A204.1 (cell line): ENCODE measurements at regions not wholly inside any gene's neighbourhood (a gene's known extent, or its start where the extent isn't known, plus 50 kb on each side); places are given as distances from the start of the nearest gene placed in this dataset.
"Not testable (repeated sequence)": the region's sequence is repeated elsewhere in the genome, so short reads cannot be mapped to it uniquely, and the experiment has no call there.

Experiments
- FAIRE-seq: peaks from 2 replicates; lab custom pipeline; 2012; peaks lifted over from hg19 to GRCh38; lab: Jason Lieb, UNC

DNA sequence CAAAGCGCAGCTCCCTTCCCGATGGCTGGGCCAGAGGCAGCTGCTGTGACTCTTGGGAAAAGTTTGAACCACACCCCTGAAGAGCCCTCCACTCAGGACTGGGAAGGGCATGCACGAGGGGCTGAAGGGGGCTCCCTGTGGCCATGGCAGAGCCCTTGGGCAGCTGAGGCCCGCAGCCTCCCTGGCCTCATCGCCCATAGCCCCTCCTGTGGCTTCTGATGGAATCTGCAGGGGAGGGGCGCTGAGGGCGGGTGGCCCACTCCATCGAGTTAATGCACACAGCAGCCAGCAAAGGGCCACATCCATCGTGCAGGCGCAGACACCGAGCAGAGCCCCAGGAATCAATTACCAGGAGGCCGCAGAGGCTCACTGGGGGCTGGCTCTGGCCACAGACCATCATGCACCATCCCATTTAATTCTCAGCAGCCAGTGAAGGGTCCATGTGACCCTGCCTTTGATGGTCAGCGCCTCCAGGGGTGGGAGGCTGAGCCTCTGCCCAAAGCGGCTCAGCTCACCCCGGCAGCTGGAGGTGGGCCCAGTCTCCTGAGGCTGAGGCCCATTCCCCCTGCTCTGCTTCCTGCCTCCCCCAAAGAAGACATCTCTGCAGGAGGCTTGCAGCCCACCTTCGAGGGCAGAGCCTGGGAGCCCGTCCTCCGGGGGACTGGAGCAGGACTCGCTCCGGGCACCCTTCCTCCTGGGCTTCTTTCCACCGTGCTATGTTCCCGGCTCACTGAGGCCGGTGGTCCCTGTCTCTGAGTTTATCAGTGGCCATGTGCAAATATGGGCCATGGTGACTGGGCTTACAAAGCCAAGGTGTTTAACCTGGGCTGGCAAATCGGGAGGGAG, 1410.2 kb downstream of the BRD1 start:
- no peak for FAIRE-seq

DNA sequence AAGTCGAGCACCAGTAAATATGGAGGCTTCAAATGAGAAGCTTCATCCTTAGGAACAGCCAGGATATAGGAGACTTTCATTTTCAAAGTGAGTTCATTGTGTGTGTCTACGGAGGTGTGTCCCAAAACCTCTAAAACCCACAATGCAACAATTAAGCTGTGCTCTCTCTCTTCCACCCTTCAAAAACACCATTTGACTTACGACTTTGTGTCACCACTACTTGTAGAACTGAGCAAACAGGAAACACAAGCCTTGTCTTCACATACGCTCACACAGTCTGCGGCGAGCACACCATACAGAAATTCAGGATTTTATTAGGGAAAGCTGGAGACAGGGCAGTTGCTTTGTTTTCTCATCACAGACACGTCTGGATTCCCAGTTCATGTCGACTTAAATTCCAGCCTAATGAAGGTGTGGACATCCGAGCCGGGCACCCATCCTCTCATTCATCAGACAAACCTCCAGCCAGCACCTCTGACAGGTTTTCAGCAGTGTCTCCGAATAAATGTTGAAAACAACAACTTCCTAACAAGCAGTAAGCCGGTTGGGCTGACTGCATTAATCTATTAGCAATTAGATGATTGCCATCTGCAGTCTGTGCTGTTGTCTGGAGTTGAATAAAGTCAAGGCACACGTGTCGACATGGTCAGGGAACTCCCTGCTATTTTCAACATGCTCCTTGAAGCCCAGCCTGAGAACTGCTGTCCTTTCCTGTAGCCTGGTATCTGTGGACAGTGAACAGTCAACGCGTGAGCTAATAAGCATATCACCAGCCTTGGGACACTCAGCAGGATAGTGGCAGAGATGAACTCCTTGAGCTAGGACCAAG, 1411.1 kb downstream of the BRD1 start:
- no peak for FAIRE-seq

DNA sequence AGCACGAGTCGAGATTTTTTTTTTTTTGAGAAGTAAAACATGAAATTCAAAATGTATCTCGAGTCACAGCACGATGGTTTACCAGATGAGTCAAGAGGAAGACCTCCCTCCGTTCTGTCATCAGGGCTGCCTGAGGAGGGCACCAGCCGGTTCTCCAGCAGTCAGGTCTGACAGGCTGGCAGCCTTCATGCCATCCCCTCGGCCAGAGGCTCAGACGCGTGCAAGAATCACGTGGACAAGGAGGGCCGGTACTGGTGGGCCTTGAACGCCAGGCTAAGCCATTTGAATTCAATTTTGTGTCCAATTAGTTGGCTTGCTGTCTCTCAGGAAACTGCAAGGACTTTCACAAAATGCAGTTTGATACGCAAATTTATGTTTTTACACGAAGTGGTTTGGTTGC, 1412.2 kb downstream of the BRD1 start:
- no peak for FAIRE-seq

DNA sequence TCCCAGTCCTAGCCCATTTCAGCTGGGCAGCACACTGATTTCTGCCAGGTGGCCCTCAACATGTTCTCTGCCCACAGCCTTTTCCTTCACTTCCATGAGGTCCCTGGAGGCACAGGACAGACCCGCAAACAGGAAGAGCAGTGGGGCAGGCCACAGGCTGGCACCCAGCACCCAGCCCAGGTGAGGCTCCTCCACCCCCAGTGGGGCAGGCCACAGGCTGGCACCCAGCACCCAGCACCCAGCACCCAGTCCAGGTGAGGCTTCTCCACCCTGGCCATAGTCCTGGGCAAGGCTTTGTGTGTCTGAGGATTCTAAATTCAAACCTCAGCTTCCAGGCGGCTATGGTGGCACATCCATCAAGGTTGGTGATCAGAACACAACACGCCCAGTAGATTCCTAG, 1413.0 kb downstream of the BRD1 start:
- FAIRE-seq = no peak

DNA sequence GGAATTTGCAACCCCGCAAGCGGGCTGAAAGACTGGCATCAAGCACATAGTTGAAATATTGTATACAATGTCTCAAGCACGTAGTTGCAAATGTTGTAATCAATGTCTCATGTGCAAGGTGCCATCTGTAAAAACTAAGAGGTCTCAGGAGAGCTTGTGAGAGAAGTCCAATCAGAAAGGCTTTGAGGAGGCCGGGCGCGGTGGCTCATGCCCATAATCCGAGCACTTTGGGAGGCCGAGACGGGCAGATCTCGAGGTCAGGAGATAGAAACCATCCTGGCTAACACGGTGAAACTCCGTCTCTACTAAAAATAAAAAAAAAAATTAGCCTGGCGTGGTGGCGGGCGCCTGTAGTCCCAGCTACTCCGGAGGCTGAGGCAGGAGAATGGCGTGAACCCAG, 1414.7 kb downstream of the BRD1 start:
- not testable (repeated sequence) for FAIRE-seq

DNA sequence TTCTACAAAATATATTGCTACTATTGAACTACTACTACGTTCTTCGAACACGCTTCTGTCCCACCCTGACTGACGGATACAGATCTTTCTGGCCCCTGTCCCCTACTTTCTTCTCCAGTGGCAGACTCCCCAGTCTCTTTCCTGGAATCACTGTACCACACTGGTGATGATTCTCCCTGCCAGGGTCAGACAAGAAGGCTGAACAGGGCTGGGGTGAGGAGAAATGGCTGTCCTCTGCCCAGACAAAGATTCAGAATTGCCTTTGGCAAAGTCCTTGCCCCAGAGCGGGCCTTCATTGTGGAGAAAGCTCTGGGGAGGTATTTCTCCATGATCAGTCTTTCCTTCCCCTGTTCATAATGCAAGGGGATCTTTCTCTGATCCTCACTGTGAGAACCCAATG, 1417.1 kb downstream of the BRD1 start:
- FAIRE-seq = no peak

DNA sequence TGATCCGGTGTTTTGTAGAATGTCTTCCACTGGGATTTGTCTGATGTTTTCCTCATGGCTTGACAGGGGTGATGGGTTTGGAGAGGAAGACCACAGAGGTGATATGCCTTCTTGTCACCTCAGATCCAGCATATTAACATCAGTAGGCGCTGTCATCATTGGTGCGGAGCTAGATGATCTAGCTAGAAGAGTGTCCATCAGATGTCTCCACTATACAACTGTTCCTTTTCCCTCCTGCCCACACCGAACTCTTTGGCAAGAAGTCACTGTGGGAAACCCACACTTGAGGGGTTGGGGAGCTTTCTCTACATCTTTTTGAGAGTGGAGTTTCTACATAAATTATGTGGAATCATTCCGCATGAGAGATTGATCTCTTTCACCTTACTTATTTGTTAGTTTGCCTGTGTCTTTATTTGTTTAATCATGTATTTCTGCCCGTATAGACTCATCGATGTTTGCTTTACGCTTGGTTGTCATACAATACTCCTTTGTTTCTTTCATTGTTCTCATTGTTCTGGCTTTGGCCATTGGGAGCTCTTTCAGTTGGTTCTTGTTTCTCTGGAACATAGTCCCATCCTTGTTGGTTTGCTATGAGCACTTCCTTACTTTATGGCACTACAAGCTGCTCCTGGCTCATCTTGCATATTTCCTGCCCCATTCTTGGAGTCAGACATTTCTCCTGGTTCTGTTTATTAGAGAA, 1420.3 kb downstream of the BRD1 start:
- no peak for FAIRE-seq

DNA sequence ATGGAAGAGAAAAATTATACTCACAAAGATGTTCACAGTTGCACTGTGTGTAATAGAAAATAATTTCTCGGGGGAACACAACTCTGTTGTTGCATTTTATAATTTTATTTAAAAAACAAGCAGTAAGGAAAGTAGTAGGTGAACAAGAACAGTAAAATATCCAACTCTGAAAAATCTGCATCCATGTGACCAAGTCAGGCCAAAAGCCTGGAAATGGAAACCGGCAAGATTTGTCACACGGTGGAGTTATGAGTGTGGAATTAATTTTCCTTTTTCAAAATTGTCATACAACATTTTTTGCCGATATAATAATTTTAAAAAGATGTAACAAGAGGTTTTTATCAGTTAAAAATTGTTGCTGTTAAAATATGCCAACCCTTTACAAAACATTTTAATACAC, 1421.5 kb downstream of the BRD1 start:
- no peak for FAIRE-seq

DNA sequence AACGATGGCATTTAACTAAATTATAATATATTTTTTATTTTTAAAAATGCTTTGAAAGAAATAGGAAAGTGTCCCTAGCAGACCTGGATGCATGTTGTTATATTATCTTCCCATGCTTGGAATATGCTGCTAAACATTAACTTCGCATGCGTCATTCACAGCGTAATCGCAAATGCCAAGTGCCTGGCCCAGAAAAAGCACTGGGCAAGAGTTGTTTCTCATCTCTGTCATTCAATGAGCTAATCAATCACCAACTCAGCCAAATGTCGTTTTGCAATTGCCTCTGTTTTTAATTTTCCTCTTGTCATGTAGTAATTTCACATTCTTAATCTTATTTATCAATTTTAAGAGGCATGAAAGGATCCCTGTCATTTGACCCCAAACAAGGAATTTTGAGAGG, 1421.9 kb downstream of the BRD1 start:
- FAIRE-seq = no peak

DNA sequence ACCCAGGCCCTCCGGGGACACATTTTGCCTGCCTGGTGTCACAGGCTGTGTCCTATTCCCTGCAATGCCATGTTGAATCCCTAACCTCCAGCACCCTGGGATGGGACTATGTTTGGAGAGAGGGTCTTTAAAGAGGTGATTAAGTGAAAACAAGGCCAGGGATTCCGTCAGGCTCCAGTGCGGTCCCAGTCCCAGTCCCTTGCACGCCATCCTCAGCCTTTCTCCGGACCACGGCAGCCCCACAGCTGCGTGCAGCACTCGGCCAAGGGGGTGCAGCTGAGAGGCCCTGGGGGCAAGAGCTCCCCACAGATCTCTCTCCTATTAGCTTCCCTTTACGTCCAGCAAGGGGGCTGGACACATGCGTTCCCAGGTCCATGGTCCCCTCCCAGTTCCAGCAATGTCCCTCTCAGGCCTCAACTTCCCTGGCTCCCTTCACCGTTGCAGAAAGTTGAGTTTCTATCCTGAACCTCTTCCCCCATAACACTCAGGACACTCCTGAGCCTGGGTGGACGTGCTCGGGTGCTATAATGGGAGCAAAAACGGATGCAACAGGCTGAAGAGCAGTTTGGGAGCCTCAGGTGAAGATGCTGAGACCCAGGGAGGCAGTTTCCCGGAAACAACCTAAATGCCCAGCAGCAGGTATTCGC, 1422.7 kb downstream of the BRD1 start:
- no peak for FAIRE-seq

DNA sequence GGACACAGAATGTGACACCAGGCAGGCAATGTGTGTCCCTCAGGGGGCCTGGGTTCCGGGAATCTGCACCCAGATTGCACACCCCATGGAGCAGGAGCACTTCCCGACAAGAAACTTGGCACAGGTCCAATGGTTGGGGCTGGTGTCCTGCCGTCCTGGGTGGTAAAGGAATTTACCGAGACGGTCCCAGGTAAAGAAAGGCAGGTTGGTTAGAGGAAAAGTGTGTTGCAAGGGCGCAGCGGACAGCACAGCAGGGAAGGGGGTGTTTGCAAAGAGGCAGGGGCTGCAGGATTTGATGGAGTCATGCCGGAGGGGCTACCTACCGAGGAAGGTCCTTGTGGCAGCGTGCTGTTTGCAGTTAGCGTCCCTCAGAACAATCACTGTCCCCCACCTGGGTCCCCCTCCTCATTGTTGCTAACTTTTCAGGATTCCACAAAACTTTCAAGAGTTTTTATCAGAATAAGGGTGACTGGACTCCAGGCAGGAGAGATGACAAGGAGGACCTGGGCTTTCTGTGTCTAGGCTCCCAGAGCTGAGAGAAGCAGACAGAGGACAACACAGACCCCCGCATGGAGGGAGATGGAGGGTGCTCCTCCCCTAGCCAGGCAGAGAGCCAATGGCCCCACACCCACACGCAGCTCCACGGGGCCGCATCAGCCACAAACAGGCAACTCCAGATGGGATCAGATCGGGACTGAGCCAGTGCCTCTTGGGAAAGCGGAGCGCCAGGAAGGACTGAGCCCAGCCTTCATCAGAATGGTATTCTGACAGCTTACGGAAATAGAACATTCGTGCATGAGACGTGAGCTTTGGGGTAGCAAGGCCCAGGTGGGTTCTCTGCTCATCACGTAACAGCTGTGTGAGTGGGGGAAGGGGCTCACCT, 1423.9 kb downstream of the BRD1 start:
- FAIRE-seq = no peak

DNA sequence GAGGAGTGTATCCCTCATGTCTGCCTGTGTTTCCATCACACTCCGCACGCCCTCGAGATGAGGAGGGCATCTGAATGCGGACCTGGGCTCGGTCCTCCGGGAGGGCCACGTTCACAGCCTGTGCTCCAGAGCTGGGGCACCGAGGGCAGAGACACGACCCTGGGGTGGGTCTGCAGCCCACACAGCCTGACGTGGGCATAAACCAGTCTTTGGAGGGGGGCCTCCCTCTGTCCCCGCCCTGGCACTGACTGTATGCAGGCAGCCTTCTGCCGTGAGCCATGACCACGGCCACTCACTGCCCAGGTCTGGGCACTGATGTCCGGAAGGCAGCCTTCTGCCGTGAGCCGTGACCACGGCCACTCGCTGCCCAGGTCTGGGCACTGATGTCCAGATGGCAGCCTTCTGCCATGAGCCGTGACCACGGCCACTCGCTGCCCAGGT, 1425.1 kb downstream of the BRD1 start:
- FAIRE-seq = no peak

DNA sequence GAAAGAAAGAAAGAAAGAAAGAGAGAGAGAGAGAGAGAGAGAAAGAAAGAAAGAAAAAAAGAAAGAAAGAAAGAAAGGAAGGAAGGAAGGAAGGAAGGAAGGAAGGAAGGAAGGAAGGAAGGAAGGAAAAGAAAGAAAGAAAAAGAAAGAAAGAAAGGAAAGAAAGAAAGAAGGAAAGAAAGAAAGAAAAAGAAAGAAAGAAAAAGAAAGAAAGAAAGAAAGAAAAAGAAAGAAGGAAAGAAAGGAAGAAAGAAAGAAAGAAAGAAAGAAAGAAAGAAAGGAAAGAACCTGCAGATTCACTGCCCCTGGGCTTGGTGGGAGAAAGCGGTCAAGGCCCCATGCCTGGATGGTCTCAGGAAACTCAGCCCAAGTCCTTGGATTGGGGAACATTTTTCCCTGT, 1426.2 kb downstream of the BRD1 start:
- FAIRE-seq = not testable (repeated sequence)

DNA sequence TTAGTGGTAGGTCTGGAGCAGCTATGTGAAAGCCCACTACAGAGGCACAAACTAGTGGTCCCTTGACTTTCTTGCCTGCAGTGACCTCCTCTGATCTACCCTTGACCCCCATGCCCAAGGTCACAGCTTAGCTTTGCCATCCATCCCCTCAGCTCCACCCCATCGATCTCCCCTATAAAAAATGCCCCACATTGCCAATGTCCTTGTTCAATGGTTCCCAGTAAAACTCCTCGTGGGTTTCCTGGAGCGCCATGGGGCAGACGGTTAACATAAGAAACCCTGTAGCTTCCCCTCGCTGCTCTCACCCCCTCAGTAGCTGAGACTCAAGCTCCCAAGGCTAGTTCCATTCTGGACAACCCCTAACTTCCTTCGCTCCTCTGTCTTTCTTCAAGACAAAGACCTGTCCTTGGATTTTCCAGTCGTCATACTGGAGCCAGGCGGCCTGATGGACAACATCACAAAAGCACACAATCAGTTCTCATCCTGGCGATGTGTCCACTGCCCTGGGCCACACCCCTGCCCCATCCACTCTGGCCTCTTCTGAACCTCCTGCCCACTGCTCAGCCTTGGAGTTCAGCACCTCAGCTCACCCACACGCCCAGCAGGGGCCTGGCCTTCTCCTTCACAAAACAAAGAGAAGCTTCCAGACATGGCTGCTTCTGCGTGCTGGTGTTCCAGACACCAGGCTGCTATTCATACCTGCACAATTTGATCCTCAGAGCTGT, 1429.3 kb downstream of the BRD1 start:
- no peak for FAIRE-seq

DNA sequence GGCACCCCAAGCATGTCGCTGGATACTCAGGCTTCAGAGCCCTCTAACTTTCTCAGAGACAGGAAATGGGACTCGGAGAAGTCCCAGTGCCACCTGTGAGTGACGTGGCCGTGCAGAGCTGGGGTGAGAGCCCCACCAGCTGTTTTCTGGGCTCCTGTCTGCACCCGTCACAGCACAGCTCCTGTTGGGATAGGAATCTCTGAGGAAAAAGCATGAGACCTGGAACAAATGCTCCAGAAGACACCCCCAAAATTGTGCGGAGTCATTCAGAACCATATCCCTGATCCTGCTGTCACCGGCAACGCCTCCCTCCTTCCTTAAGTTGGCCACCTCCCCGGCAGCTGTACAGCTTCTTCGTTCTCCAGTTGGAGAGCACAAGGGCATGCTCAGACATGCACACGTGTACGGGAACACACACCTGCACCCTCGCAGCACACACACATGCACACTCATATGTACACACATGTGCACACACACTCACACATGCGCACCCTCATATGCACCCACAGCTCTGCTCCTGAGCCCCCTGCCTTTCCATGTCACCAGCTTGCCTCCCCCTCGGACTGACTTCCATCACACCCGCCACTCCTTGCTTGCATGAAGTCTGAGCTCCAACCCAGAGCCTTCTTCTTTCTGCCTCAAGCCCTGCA, 1430.0 kb downstream of the BRD1 start:
- no peak for FAIRE-seq

DNA sequence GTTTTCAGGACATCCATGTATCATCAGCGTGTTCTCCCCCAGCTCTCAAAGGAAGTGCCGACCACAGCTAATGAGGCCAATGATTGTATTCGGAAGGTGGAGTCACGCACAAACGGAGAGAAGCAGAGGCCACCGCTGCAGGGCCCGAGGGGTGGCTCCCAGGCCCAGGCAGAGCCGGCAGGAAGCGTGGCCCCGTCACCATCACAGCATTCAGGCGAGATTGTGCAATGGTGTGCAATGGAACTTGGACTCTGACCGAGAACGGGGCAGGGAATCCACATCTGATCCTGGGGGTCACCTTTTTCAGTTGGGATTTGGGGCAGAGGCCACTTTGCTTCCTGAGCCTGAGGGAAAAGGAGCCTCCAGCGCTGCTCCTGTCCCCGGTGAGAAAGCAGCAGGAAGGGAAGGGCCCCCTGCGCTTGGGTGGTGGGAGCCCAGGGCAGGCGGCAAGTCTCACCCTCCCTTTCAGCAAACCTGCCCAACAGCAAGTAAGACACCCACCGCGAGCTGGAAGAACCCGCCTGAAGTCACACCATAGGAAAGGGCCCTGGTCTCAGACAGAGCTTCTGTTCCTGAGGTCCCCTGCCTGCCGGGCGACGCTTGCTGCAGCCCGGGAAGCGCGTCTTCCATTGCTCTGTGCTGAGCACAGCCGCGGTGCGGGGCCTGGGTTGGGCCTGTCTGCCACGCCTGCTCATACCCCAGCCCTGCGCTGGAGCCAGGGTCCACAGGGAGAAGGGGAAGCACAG, 1430.7 kb downstream of the BRD1 start:
- no peak for FAIRE-seq

DNA sequence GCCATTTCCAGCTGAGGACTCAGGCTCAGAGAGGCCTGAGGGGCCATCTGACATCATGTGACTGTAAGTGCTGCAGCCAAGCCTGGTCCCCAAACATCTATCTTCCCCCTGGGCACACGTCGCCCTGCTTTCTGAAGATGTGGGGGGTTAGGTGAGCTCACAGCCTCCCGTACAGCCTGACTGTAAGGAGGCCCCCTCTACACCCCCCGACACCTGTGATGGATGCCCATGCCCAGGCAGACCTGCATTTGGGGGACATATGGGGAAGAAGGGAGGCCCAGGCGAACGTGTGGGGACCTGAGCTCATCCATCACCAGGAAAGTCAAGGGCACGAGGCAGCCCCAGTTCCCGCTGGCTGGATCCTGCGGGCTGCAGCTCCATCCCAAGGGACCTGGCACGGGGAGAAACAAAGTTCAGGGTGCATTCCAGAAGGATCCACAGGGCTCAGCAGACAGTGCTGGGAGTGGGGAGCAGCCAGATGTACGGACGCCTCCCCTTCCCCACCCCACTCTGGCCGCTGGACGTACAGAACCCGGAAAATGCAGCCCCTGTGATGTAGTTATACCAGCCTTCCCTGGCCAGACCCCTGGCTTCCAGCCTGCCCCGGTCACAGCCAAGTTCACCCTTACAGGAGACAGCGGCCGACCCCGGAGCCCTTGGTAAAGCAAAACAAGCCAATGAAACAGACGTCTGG, 1431.4 kb downstream of the BRD1 start:
- no peak for FAIRE-seq

DNA sequence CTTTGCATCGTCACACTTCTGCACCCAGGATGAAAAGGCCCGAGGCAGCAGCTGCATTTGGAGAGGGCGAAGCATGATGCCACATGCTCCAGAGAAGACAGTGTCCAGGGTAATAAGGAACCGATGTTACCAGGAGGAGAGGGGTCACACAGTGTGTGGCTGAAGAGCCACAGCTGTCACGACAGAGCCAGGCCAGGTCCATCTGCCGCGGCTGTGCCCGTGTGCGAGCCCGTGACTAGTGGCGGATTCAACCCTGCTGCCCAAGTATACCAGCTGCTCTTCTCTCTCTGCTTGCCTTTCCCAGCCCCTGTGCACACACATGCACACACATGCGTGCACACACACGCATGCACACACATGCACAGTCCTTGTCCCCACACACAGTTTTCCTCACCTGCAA, 1432.5 kb downstream of the BRD1 start:
- FAIRE-seq = no peak

DNA sequence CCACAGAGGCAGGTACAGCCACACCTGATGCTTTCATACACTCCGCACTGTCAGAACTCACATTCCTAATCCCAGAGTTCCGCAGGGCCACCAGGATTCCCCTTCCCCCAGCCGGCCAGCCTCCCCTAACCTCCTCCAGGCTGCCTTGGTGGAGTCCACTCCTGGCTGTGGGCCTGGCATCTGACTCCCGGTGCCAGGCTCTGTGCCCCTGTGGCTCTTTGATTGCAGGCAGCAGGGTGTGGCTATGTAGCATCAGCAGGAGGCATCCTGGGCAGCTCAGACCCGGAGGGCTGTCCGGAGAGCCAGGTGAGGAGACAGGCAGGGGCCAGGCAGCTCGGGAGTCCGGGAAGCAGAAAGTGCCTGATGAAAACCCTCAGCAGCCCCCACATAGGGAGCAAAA, 1432.9 kb downstream of the BRD1 start:
- no peak for FAIRE-seq
